ENCODE measurements at regions not wholly inside any gene's neighbourhood (a gene's known extent, or its start where the extent isn't known, plus 50 kb on each side); places are given as distances from the start of the nearest gene placed in this dataset.
A peak's percentile ranks its signal among the peaks of the same experiment; 100 is the strongest.

- Histone ChIP-seq H3K4me3 (no peak overlapping the region), H3K27ac (ENCODE audit: extremely low read depth, low read depth, low read length) (peak overlapping the region; percentile 64), H3K9me1 (ENCODE audit: control insufficient read depth, insufficient read depth, low read length) (peaks cover 3% of the 10 kb centered on the region), H3K4me2 (ENCODE audit: insufficient read depth, low read length) (no peak overlapping the region), H3K27me3 (ENCODE audit: control insufficient read depth in 2 of 2, insufficient read depth in 2 of 2, low read length in 2 of 2) (no peaks in the 10 kb centered on the region), H3K9ac (ENCODE audit: insufficient read depth in 1 of 2, low read depth in 2 of 2, low read length in 2 of 2) (peak overlapping the region in 1 of 2 experiments; percentile 29; a peak in 2 of 4 replicates), H3K4me1 (replicated peaks in 1 of 2; ENCODE audit: control insufficient read depth in 2 of 2, insufficient read depth in 2 of 2, low read length in 2 of 2) (peaks cover 25 to 50% of the 10 kb centered on the region in 2 experiments), H3K79me2 (ENCODE audit: control insufficient read depth, insufficient read depth, low read length) (no peaks in the 10 kb centered on the region), H3K36me3 (ENCODE audit: control insufficient read depth, insufficient read depth, low read length) (no peaks in the 10 kb centered on the region), H4K20me1 (replicated peaks; ENCODE audit: control insufficient read depth, insufficient read depth, low read length) (no peaks in the 10 kb centered on the region), H3K9me3 (replicated peaks; ENCODE audit: control insufficient read depth, insufficient read depth, low read depth, low read length) (no peaks in the 10 kb centered on the region), H2AFZ (ENCODE audit: low read depth, low read length) (peak overlapping the region; percentile 85)
- ChIA-PET POLR2A (interaction anchor here (0.9 to 1.5 kb wide), 4 partner anchors 9 to 80 kb away, joined by 3 read pairs; no protein-coding TSS in a partner anchor), CTCF (ENCODE audit: low intra/inter-chr PET ratio) (no interaction called here)
- intact Hi-C loops (cut with micrococcal nuclease) (loop anchor here (10.0 kb wide), 1 partner anchor 134 kb away; the partner anchor contains the start of gene PPP1R18), in situ Hi-C loops (cut with MboI) (no loop called here)
- BruUV-seq (replicated peaks): no TSS peak
- ATAC-seq (peak; percentile 30; the same call in 1 of the 3 replicates), FAIRE-seq (no peak), DNase-seq (ENCODE audit: extremely low read depth in 1 of 4, low spot score in 3 of 4) (peak in 1 of 4 experiments; percentile 46)
- WGBS (ENCODE audit: insufficient coverage, low coverage, missing lambda C conversion rate): 51% methylated on average over 4 of the region's 4 CpGs
- TF ChIP-seq PRPF4 (IDR thresholded peaks at IDR 0.05; ENCODE audit: insufficient read depth, low read depth, low read length, poor library complexity, severe bottlenecking) (no peak), ZNF780A (CRISPR knock-in tag; IDR thresholded peaks at IDR 0.05) (0 out of 2 replicates have a peak, but pooled peaks have one; percentile 32), HDAC1 (IDR thresholded peaks at IDR 0.05) (peak in 1 of 2 experiments; percentile 24; a peak in 1 of 4 replicates), POLR2B (IDR thresholded peaks at IDR 0.05; ENCODE audit: low read depth, partially characterized antibody) (peak; percentile 24), POLR2H (tag; IDR thresholded peaks at IDR 0.05; ENCODE audit: low read depth) (peak; percentile 65), STAG1 (CRISPR knock-in tag; IDR thresholded peaks at IDR 0.05; ENCODE audit: borderline replicate concordance) (no peak), ZNF609 (CRISPR knock-in tag; IDR thresholded peaks at IDR 0.05; ENCODE audit: borderline replicate concordance) (no peak), OTX1 (CRISPR knock-in tag; IDR thresholded peaks at IDR 0.05) (0 out of 2 replicates have a peak, but pooled peaks have one; percentile 9), ELK3 (CRISPR knock-in tag; IDR thresholded peaks at IDR 0.05) (no peak), HLTF (IDR thresholded peaks at IDR 0.05) (0 out of 2 replicates have a peak, but pooled peaks have one; percentile 18), RAD51 (IDR thresholded peaks at IDR 0.05; ENCODE audit: borderline replicate concordance, low read depth) (no peak; the same call in 1 of the 2 replicates), L3MBTL2 (IDR thresholded peaks at IDR 0.05) (peak; percentile 77)
- TF ChIP-seq, protein P1, sequence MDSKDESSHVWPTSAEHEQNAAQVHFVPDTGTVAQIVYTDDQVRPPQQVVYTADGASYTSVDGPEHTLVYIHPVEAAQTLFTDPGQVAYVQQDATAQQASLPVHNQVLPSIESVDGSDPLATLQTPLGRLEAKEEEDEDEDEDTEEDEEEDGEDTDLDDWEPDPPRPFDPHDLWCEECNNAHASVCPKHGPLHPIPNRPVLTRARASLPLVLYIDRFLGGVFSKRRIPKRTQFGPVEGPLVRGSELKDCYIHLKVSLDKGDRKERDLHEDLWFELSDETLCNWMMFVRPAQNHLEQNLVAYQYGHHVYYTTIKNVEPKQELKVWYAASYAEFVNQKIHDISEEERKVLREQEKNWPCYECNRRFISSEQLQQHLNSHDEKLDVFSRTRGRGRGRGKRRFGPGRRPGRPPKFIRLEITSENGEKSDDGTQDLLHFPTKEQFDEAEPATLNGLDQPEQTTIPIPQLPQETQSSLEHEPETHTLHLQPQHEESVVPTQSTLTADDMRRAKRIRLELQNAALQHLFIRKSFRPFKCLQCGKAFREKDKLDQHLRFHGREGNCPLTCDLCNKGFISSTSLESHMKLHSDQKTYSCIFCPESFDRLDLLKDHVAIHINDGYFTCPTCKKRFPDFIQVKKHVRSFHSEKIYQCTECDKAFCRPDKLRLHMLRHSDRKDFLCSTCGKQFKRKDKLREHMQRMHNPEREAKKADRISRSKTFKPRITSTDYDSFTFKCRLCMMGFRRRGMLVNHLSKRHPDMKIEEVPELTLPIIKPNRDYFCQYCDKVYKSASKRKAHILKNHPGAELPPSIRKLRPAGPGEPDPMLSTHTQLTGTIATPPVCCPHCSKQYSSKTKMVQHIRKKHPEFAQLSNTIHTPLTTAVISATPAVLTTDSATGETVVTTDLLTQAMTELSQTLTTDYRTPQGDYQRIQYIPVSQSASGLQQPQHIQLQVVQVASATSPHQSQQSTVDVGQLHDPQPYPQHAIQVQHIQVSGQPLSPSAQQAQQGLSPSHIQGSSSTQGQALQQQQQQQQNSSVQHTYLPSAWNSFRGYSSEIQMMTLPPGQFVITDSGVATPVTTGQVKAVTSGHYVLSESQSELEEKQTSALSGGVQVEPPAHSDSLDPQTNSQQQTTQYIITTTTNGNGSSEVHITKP (IDR thresholded peaks at IDR 0.05; ENCODE audit: partially characterized antibody): no peak
These were observed 65.9 kb upstream of the DDR1 start for GRCh38 chr6:30818391-30818841.

Measured in K562 (cell line).